Prostate gland (tissue), 2 donors: ENCODE measurements at regions not wholly inside any gene's neighbourhood (a gene's known extent, or its start where the extent isn't known, plus 50 kb on each side); places are given as distances from the start of the nearest gene placed in this dataset.

Source experiments
- CTCF ChIP-seq, 4 experiments: fragments of 200-600 bp in 2 of 4; fragments of 450-650 bp in 2 of 4; sonication (generic) in 2 of 4; IDR thresholded peaks; 1 replicate in 3 of 4; 2 replicates in 1 of 4; pipeline ENCODE4 v1.5.1; 2016 to 2019; ENCODE audit warnings: antibody characterized with exemption in 4 of 4, mild to moderate bottlenecking in 2 of 4, moderate library complexity in 2 of 4
- POLR2A ChIP-seq: fragments of 450-650 bp; IDR thresholded peaks from one replicate; pipeline ENCODE4 v1.6.1; 2016; ENCODE audit warnings: antibody characterized with exemption, mild to moderate bottlenecking
- POLR2AphosphoS5 ChIP-seq: sonication (generic); formaldehyde crosslinking; IDR thresholded peaks from one replicate; pipeline ENCODE4 v1.6.1; 2017; ENCODE audit warnings: antibody characterized with exemption

- TF ChIP-seq POLR2AphosphoS5, result no peak
- TF ChIP-seq POLR2A, result no peak
- no peak for TF ChIP-seq CTCF (IDR thresholded peaks at IDR 0.05)
Measured at GRCh38 chr2:172373076-172373475, 54.3 kb upstream of the ITGA6 start.
